NCI-H146 treated with DMSO at 0.1 percent for 48 hours (cell line): ENCODE measurements at regions not wholly inside any gene's neighbourhood (a gene's known extent, or its start where the extent isn't known, plus 50 kb on each side); places are given as distances from the start of the nearest gene placed in this dataset.

Experiments
- DNase-seq: peaks from one replicate; lab custom pipeline; 2025; ENCODE audit not compliant: unreplicated experiment; lab: John Stamatoyannopoulos, UW

DNA sequence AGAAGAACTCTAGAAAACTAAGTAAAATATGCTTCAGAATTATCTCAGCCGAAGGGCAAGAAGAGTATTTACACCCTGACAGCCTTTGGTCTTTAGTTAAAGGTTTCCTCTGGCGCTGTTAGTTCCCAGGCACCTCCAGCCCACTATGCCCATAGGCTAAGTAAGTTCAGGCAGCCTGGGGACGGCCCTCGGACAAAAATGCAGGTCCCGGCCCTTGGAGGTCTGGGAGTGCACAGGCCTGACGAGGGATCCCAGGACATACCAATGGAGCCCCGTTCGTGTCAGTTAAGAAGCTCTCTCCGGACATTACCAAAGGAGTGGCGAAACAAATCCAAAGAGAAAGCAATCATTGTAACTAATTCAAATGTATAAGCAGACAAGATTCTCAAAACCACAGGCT, 311.8 kb downstream of the CD83 start:
- DNase-seq: no peak

DNA sequence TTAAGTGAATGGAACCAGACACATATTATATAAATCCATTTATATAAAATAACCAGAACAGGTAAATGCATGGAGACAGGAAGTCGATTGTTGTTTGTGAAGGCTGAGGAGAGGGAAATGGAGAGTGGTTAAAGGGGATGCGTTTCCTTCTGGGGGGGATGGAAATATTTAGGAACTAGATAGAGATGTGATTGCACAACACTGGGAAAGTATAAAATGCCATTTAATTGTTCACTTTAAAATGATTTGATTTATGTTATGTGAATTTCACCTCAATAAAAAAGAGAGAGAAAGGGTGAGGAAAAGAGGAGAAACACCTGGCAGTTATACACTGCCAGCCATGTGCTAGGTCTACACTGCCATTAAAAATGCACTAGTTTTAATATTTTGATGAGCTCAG, 312.6 kb downstream of the CD83 start:
- no peak for DNase-seq

DNA sequence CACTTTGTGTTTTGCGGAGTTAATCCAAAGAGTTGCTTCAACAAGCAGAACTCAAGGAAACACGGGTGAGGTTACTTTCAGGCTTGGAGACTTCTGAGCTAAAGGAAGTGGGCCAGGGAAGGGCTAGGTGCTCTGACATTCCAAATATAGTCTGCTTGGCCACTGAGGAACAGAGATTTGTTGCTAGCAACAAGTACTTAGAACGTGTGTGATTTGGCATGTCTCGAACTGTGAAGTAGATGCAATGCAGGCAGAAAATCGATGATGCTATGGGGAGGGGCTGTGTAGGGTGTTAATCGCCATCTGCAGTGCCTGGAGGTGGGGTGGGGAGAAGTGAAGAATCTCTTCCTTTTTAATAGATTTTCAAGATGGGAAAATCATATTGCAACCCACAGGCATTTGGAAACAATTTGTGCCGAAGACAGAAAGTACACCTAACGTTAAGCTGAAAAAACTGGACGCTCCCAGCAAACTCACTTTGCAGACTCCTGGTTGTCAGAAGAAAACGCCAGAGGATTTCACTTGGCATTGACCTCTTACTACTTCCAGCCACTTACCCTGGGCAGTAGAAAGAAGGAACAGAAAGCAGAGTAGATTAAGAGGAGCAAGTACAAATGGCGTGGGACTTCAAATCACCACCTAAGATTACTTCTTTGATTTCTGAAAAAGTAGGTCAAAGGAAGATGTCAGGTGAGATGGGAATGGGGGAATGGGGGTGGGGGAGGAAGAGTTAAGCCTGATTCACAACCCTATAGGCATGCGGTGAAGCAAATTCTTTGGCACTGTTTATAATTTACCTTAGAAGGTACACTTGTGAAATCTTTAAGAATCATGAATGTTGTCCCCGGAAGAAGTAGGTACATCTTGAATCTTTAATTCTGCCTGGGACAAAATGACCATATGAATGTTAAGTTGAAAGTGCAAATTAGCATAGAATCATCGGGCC, 314.1 kb downstream of the CD83 start:
- no peak for DNase-seq

DNA sequence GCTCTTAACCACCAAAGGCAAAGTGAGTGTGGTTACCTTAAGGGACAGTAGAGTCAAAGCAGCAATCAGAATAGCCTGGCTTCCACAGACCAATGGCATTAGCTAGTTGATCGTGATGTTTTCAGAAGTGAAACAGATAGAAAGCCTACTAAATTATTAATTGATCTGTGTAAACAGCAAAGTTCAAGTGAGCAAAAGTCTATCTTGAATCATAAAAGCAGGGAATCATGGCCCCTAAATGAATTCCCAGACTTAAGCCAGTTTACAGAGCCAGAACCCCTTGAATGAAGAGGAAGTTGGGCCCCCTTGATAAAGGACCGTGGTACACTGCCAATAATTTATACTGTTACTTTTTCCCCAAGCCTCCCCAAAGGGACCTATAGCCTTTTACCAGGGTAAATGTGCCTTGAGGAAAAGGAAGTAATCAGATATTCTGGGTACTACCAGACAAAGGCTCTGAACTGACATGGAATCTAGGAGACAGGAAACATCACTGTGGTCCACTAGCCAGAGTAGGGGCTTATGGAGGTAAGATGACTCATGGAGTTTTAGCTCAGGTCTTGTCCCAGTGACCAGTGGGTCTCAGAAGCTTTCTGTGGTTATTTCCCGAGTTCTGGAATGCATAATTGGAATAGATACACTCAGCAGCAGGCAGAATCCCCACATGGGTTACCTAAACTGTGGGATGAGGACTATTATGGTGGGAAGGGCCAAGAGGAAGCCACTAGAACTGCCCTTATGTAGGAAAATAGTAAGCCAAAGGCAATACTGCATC, 317.5 kb downstream of the CD83 start:
- DNase-seq: no peak

DNA sequence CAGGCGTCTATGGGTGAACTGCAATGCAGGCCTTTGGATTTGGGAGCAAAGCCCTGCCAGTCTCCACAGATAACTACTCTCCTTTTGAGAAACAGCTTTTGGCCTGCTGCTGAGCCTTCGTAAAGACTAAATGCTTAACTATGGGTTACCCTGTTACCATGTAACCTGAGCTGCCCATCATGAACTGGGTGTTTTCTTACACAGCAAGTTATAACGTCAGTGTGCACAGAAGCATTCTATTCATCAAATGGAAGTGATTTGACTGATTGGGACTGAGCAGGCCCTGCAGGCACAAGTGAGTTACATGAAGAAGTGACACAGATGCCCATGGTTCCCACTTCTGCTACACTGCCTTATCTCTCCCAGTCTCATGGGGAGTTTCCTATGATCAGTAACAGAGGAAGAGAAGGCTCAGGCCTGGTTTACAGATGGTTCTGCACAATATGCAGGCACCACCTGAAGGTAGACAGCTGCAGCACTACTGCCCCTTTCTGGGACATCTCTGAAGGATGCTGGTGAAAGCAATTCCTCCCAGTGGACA, 319.1 kb downstream of the CD83 start:
- peak; percentile 22 for DNase-seq

DNA sequence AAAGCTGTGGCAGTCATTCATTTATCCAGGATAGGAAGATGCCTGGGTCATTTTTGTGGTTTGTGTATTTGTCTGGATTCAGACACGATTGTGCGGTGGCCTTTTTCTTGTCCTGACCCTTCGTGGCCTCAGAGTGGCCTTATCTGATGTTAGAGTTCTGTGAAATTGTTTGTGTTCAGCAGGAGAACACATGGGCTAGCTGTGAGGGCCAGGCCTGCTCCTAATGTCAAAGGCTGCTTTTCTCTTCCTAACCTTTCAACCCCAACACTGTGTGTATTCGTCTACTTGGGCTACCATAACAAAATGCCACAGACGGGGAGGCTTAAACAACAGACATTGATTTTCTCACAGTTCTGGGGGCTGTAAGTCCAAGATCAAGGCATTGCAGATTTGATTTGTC, 321.8 kb downstream of the CD83 start:
- no peak for DNase-seq

DNA sequence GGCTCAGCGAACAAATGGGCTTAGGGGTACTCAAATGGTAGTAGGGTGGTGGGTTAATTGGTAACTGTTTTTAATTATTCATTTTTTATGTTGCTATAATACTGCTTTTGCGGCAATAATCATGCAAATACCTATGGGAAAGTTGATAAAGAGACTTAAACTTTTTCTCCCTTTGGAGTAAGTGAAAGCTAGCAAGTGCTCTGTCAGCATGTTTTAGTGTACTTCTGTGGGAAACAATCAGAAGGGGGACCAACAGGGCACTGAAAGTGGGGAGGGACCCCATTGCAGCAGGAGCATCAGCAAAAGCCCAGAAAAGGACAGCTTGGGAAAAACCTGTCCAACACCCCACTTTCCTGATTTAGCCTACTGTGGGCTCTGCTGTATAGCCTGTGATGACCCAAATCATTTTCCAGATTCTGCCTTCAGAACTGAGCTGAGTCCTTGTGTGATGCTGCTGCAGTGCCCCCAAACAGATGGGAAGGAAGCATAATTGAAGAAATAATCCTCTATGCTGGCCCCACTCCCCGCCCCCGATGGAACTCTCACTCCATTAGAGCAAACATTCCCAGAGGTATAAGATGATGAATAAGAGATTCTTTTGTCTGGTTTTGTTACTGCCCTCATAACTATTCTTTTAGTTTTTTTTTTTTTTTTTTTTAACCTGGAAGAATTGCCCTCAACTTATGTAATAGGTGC, 322.8 kb downstream of the CD83 start:
- no peak for DNase-seq

DNA sequence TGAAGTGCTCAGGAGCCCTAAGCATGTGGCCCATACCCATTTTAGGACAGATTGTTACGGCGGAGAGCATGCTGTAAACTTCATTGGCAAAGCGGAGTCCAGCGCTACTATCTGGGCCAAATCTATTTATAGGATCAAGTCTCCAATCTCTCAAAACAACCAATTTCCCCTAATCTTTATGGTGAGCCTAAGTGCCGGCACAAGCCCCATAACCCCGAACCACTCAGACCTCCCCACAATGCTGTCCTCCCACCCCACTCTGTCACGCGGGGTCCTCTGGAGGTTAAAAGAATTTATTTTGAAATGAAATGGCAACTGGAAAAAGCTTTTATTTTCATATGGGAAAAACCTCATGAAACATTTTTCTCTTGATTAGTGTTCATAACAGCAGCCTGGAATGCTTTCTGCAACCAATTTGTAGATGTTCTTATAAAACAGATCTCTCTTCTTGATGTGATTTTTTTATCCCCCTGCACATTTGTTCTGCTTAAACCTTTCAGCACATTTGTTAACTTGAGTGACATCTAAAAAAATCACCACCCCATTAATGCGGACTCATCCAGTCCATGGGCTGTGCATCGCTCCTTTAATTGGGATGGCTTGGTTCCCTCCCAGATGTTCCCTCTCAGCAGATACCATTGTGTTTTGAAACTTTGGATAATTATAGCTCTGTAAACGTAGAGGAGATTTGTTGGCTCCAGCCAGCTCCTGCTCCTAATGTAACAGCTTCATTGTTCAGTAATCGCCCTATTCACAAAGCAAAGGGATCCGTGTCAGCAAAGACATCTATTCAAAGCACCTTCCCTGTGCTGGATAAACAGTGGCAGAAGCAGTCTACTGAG, 323.6 kb downstream of the CD83 start:
- peak; percentile 93 for DNase-seq

DNA sequence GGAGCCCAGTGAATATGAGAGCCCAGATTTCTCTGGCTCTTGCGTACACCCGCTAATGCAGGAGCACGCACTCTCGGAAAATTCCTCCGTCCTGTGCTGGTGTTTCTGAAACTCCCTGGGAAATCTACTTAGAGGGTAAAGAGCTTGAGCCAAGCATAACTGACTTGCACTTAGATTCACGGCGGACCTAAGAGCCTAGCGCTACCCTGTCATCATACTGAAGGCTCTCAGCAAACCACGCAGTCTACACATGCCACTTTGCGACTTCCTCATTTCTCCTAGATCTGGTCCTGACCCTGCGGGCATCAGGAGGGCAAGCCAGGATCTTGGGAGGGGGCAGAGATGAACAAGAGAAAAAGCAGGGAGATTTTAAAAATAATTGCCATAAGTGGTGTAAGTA, 324.7 kb downstream of the CD83 start:
- DNase-seq: no peak

DNA sequence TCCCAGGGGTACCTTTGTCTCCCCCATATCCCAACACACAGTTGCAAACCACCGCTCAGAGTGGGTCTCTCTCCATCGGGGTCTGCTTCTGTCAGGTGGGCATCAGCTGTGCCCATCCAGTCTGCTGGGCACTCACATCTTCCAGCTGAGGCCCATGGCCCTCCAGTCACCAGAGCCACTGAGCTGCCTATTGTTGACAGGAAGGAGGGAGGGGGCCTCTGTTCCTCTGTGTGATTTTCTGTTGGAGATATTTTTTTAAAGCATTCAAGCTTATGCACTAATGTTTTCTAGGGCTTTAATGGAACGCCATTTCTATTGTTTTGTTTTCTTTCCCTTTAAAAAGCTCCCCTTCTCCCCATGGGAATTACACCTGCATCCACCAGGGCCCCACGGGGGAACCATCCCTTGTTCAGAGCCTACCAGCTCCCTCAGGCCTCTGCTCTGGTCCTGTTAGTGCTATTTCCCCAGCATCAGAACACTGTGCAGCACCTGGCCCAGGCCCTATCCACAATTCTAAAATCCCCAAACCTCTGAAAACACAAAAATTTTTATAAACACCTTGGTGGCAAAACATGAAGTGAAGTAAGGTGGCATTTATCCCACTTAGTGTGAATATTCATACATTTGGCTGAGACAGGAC, 326.2 kb downstream of the CD83 start:
- no peak for DNase-seq

DNA sequence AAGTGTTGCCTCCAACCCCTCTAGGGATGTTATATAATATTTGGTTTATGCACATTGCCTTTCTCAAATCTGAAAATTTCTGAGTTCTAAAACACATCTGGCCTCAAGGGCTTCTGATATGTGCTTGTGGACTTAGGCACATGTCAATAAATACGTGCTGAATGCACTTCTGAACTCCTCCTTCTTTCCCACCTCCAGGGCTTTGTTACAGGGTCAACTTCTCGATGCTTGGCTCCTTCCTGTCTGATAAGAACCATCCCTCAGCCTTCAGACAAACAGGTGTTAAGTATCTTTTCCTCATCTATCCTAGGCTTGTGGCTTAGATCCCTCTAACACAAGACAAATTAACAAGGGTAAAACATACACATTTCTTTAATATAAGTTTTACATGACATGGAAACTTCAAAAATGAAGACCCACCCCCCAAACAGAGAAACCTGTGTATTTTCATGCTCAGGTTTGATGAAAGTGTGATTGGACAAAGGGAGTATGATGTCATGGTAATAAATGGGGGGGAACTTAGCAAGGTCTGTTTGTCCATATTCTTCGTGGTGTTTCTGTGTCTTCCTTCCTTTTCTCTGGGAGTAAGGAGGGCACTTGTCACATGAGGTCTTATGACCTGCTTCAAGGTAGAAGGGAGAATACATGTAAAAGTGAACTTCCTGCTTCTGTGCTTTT, 326.9 kb downstream of the CD83 start:
- peak; percentile 2 for DNase-seq

DNA sequence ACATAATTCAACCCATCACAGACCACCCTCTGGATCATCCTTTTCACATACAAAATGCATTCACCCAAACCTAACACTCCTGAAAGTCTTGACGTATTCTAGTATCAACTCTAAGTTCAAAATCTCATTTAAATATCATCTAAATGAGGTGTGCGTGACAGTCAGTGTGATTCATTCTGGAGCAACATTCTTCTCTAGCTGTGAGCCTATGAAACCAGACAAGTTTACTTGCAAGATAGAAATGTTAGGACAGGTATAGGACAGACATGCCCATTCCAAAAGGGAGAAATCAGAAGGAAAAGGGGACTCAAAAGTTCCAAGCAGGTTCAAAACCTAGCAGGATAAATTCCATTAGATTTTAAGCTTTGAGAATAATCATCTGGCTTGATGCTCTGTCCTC, 329.7 kb downstream of the CD83 start:
- no peak for DNase-seq

DNA sequence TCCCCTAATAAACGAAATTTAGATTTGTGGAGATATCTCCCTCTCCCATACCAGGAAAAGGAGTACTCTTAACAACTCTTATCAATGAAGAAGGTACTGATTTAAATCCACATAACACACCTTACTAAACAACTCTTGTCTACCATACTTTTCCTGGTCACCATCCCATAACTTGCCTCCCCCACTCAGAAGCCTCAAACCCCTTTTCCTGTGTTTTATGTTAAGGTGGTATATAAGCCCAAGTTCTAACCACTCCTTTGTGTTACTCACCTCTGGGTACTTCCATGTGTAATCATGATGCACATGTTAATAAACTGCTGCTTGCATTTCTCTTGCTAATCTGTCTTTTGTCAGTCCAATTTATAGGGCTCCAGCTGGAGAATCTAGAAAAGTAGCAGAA, 330.7 kb downstream of the CD83 start:
- no peak for DNase-seq

DNA sequence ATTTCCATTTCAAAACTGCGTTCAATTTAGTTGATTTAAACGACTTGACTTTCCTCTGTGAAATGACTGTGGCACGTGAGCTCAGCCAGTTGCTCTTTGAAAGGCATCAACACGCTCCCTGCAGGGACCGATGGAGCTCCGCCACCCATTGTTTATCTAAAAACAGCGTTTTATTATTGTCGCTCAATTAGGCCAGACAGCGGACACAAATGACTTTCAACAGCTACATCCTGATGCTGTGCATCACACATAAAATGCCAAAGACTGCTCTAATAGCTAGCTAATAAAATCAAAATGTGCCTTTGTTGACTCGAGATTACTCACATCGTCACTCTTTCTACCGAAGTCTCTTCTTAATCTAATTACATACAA, 332.5 kb downstream of the CD83 start:
- DNase-seq: peak; percentile 79

DNA sequence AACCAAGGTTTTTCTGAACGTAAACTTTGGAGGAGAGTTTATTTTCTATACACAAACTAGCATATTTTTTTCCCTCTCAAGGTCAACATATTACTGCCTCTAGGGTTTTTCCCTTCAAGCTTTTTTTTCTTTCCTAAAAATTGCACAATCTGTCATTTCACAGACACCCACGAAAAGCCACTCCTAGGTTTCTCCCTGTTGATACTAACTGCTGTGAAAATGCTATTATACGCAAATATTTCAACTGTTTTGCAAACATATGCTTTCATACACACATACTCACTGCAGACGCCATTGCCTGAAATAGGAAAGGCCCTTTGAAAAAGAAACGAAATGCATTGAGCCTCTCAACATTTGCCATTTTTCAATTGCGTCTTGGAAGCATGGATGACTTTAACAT, 333.0 kb downstream of the CD83 start:
- no peak for DNase-seq

DNA sequence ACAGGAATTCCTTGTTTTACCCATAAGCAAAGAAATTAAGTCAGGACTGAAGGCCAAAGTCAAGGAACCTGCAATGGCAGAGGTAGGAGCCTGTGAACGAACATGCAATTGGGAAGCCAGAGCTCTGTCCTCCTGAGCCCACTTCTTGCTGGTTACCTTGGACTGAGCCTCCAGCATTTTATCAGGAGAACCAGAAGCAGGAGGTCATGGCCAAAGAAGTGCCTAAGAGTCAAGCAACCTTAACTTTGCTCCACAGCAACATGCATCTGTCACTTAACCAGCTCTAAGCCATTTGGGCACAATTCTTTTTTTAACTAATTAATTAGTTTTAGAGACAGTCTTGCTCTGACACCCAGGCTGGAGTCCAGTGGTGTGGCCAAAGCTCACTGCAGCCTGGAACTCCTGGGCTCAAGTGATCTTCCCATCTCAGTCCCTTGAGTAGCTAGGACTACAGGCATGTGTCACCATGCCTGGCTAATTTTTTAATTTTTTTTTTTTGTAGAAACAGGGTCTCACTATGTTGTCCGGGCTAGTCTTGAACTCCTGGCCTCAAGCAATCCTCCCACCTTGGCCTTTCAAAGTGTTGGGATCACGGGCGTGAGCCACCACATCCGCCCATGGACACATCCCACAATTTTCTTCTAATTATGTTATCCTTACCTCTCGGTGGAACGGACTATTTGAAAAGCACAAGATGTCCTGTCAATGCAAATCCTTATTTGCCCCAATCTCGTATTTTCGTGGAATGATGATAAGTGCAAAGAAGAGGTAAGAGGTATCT, 334.2 kb downstream of the CD83 start:
- no peak for DNase-seq

DNA sequence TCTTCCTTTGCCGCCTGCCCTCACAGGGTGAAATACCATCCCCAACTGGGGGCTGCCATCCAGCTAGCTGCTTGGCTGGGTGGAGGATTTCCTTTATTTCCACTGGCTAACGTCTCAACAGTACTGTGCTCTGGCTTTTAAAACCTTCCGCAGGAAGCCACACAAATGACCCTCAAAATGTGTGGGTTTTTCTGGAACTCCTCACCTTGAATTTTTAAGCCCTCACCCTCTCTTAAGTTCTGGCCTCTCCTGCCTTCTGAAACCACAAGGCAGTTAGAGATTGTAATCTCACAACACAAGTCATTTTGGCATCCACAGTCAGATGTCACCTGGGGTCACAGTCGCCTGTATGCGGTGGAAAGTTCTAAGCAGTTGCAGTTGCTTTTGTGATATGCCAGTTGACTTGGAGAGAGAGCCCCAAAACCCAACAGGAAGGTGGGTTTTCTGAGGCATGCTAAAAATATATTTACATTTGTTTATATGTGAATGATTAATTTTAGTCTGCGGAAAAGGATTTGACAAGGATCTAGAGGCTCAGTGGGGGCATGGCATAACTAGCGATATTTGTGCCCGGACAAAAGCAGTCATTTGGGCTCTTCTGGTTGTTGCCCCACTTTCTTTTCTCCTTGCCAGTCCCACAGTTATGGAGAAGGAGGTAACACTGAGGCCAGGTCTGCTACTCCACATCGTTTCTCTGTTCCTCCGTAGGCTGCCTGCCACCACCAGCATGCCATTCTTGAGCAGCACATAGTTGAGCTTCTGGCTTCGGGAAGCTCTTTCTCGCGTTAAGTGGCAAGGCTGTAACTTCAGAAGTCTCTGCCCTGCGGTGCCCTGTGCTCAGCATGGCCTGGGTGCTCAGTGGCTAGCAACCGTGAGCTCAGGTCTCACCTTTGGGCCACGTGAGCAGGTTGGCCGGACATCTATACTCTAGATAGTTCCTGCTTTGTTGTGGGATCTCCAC, 335.3 kb downstream of the CD83 start:
- no peak for DNase-seq
